ENCODE measurements at regions not wholly inside any gene's neighbourhood (a gene's known extent, or its start where the extent isn't known, plus 50 kb on each side); places are given as distances from the start of the nearest gene placed in this dataset.

- no peak for DNase-seq
Measured at GRCh38 chr7:144936314-144936713, 100.5 kb upstream of the TPK1 start.

GRCh38 chr7:144910411-144910810 is 74.6 kb upstream of the TPK1 start:
- DNase-seq: no peak

GRCh38 chr7:144908943-144909556 is 73.2 kb upstream of the TPK1 start:
- no peak for DNase-seq

- no peak for DNase-seq
Measured at GRCh38 chr7:144908324-144908723, 72.5 kb upstream of the TPK1 start.

- DNase-seq: no peak
Measured at GRCh38 chr7:144907577-144907976, 71.7 kb upstream of the TPK1 start.

GRCh38 chr7:144903201-144903600 is 67.3 kb upstream of the TPK1 start:
- no peak for DNase-seq

GRCh38 chr7:144892761-144893160 is 56.9 kb upstream of the TPK1 start:
- DNase-seq: no peak

Measured in activated gamma-delta T cell treated with Interleukin-2 at 50 U/mL for 16 hours (primary cell).